Calu3 (cell line): ENCODE measurements at regions not wholly inside any gene's neighbourhood (a gene's known extent, or its start where the extent isn't known, plus 50 kb on each side); places are given as distances from the start of the nearest gene placed in this dataset.

Experiments used
- BruUV-seq: library from RNA; stranded (reverse); fragments of 400-500 nt; replicated peaks from 2 replicates; lab custom pipeline; 2021; lab: Mats Ljungman, UMichigan
- CTCF ChIA-PET: fragments of 300-600 bp; sonication (Branson Sonifier 250); formaldehyde crosslinking; loops from one replicate; lab custom pipeline; 2022; ENCODE audit warnings: antibody characterized with exemption; lab: Charles Lee
- DNase-seq: peaks from one replicate; pipeline ENCODE4 v3.0.0; 2022
- H3K27ac Mint-ChIP-seq: one replicate; pipeline ENCODE4 v1.8.0; 2022; ENCODE audit warnings: mixed read lengths; ENCODE audit not compliant: unreplicated experiment
- H3K27me3 Mint-ChIP-seq: one replicate; pipeline ENCODE4 v1.8.0; 2022; ENCODE audit warnings: mixed read lengths; ENCODE audit not compliant: unreplicated experiment
- H3K36me3 Mint-ChIP-seq: one replicate; pipeline ENCODE4 v1.8.0; 2022; ENCODE audit warnings: mild to moderate bottlenecking, moderate library complexity, mixed read lengths; ENCODE audit not compliant: insufficient read depth, unreplicated experiment
- H3K4me1 Mint-ChIP-seq: one replicate; pipeline ENCODE4 v1.8.0; 2022; ENCODE audit warnings: mild to moderate bottlenecking, low read depth, mixed read lengths; ENCODE audit not compliant: unreplicated experiment
- H3K4me3 Mint-ChIP-seq: one replicate; pipeline ENCODE4 v1.8.0; 2022; ENCODE audit warnings: mild to moderate bottlenecking, low read depth, moderate library complexity, mixed read lengths; ENCODE audit not compliant: unreplicated experiment
- H3K9me3 Mint-ChIP-seq: one replicate; pipeline ENCODE4 v1.8.0; 2022; ENCODE audit warnings: low read depth, mixed read lengths; ENCODE audit not compliant: unreplicated experiment
- CTCF ChIP-seq: fragments of 200-600 bp; IDR thresholded peaks from one replicate; pipeline ENCODE4 v1.8.0; 2022; ENCODE audit warnings: antibody characterized with exemption; ENCODE audit not compliant: unreplicated experiment
- intact Hi-C: fragments of 100-400 bp; cut with micrococcal nuclease; formaldehyde crosslinking; loops from one replicate; pipeline ENCODE4 v1.10.0; 2022; ENCODE audit not compliant: unreplicated experiment

- TF ChIP-seq CTCF: no peak
- peaks cover 3% of the 10 kb centered on the region for H3K9me3 Mint-ChIP-seq
- no peak for DNase-seq
- CTCF ChIA-PET: no interaction called here
- no peak overlapping the region for H3K27ac Mint-ChIP-seq
- no peaks in the 10 kb centered on the region for H3K27me3 Mint-ChIP-seq
- no TSS peak for BruUV-seq
- intact Hi-C loops: no loop called here
- no peaks in the 10 kb centered on the region for H3K4me1 Mint-ChIP-seq
- no peaks in the 10 kb centered on the region for H3K36me3 Mint-ChIP-seq
- H3K4me3 Mint-ChIP-seq: no peak overlapping the region
These were observed 129.3 kb upstream of the CRBN start for GRCh38 chr3:3308809-3309208.

GRCh38 chr3:3307491-3307890 lies 128.0 kb upstream of the CRBN start:
- intact Hi-C loops: no loop called here
- no peaks in the 10 kb centered on the region for H3K36me3 Mint-ChIP-seq
- BruUV-seq: no TSS peak

GRCh38 chr3:3305841-3306240 lies 126.3 kb upstream of the CRBN start:
- no peak for DNase-seq
- intact Hi-C loops: no loop called here

More at GRCh38 chr3:3307491-3307890, 128.0 kb upstream of the CRBN start:
- Mint-ChIP-seq H3K4me1 (no peaks in the 10 kb centered on the region), H3K27me3 (no peaks in the 10 kb centered on the region), H3K4me3 (no peak overlapping the region), H3K9me3 (no peaks in the 10 kb centered on the region), H3K27ac (no peak overlapping the region)
- no peak for TF ChIP-seq CTCF
- DNase-seq: no peak
- CTCF ChIA-PET: no interaction called here

GRCh38 chr3:3305084-3305483 lies 125.6 kb upstream of the CRBN start:
- CTCF ChIA-PET: no interaction called here

More at GRCh38 chr3:3305841-3306240, 126.3 kb upstream of the CRBN start:
- no peak overlapping the region for H3K4me3 Mint-ChIP-seq
- H3K9me3 Mint-ChIP-seq: peaks cover 5% of the 10 kb centered on the region
- no TSS peak for BruUV-seq
- CTCF ChIA-PET: no interaction called here
- no peaks in the 10 kb centered on the region for H3K4me1 Mint-ChIP-seq
- TF ChIP-seq CTCF: no peak
- H3K27ac Mint-ChIP-seq: no peak overlapping the region
- H3K27me3 Mint-ChIP-seq: no peaks in the 10 kb centered on the region
- H3K36me3 Mint-ChIP-seq: no peaks in the 10 kb centered on the region

More at GRCh38 chr3:3305084-3305483, 125.6 kb upstream of the CRBN start:
- Mint-ChIP-seq H3K27me3 (no peaks in the 10 kb centered on the region), H3K36me3 (no peaks in the 10 kb centered on the region), H3K27ac (no peak overlapping the region), H3K9me3 (peaks cover 6% of the 10 kb centered on the region), H3K4me3 (no peak overlapping the region), H3K4me1 (no peaks in the 10 kb centered on the region)
- BruUV-seq: no TSS peak
- no peak for DNase-seq
- intact Hi-C loops: no loop called here
- TF ChIP-seq CTCF: no peak
